PC-9 (cell line): ENCODE measurements at regions not wholly inside any gene's neighbourhood (a gene's known extent, or its start where the extent isn't known, plus 50 kb on each side); places are given as distances from the start of the nearest gene placed in this dataset.

ENCODE experiments used
- CTCF ChIP-seq: fragments of 200-600 bp; sonication (generic); conservative IDR thresholded peaks from 2 replicates; pipeline ENCODE4 v1.6.1; 2017; ENCODE audit warnings: mixed run types, antibody characterized with exemption, mild to moderate bottlenecking, moderate library complexity
- EZH2 ChIP-seq: fragments of 200-600 bp; sonication (generic); IDR thresholded peaks from 2 replicates; pipeline ENCODE4 v1.8.0; 2017; ENCODE audit warnings: antibody characterized with exemption, low read depth

GRCh38 chr14:80266930-80267329, 55.6 kb upstream of the DIO2 start:
- TF ChIP-seq CTCF: no peak
- no peak for TF ChIP-seq EZH2
